H1 (cell line): ENCODE measurements at regions not wholly inside any gene's neighbourhood (a gene's known extent, or its start where the extent isn't known, plus 50 kb on each side); places are given as distances from the start of the nearest gene placed in this dataset.

Source experiments
- CHD7 ChIP-seq: fragments of 300-600 bp; sonication (generic); IDR thresholded peaks from 2 replicates; pipeline ENCODE4 v1.7.1; 2012; ENCODE audit warnings: low read length, moderate library complexity, mild to moderate bottlenecking, inconsistent platforms; ENCODE audit not compliant: insufficient replicate concordance
- SP4 ChIP-seq: IDR thresholded peaks from 2 replicates; pipeline ENCODE4 v1.6.1; 2012; ENCODE audit warnings: low read length, inconsistent platforms

- no peak for TF ChIP-seq CHD7
- no peak for TF ChIP-seq SP4
Observed at GRCh38 chr17:5941258-5941657, 128.9 kb upstream of the WSCD1 start (continued).
